SJCRH30 (cell line): ENCODE measurements at regions not wholly inside any gene's neighbourhood (a gene's known extent, or its start where the extent isn't known, plus 50 kb on each side); places are given as distances from the start of the nearest gene placed in this dataset.
A peak's percentile ranks its signal among the peaks of the same experiment; 100 is the strongest.

Source experiments
- DNase-seq, 2 experiments: peaks; one replicate each; pipeline ENCODE4 v3.0.0-alpha.2; 2015 to 2020
- H3K27ac ChIP-seq: fragments of 250-450 bp; sonication (Bioruptor Pico); 2 replicates; pipeline ENCODE4 v1.5.1; 2020; ENCODE audit warnings: mild to moderate bottlenecking, moderate library complexity
- H3K27me3 ChIP-seq: fragments of 250-450 bp; sonication (Bioruptor Pico); 2 replicates; pipeline ENCODE4 v1.5.1; 2020; ENCODE audit warnings: mild to moderate bottlenecking, moderate library complexity
- H3K36me3 ChIP-seq: fragments of 250-450 bp; sonication (Bioruptor Pico); 2 replicates; pipeline ENCODE4 v1.5.1; 2020; ENCODE audit warnings: mild to moderate bottlenecking, moderate library complexity
- H3K4me1 ChIP-seq: fragments of 250-450 bp; sonication (Bioruptor Pico); 2 replicates; pipeline ENCODE4 v1.5.1; 2020; ENCODE audit warnings: mild to moderate bottlenecking, moderate library complexity
- H3K4me3 ChIP-seq: fragments of 250-450 bp; sonication (Bioruptor Pico); 2 replicates; pipeline ENCODE4 v1.5.1; 2020; ENCODE audit warnings: mild to moderate bottlenecking, moderate library complexity
- H3K9me3 ChIP-seq: fragments of 250-450 bp; sonication (Bioruptor Pico); replicated peaks from 2 replicates; pipeline ENCODE4 v1.5.1; 2020; ENCODE audit warnings: mild to moderate bottlenecking, moderate library complexity

DNA sequence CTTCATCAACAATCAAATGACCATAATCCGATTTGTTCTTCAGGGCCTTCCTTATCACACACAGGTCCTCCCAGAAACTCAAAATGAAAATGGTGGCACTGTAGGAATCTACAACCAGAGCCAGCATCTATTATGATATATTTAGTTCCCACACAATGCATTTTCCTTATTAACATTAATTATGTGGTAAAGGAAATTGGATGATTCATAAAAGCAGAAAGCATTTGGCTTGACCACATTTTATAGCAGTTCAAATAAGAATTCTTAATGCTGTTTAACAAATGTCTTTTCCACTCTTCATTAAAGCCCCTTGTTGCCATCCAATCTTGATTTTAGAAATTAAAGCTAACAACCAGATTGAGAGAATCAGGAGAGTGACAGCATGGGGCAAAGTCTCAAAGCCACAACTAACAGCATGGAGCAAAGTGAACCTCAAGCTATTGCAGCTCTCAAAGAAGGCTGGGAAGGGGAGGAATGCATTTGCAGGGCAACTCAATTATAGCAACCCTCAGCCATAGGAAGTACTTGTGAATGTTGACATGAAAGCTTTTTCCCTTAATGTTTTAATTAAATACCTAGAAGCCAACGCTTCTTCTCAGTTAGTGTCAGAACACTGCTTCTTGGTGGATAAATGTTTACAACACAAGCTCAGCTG is 549.1 kb downstream of the NXPH1 start:
- no peak for DNase-seq
- H3K36me3 ChIP-seq = no peaks in the 10 kb centered on the region
- H3K27me3 ChIP-seq = no peaks in the 10 kb centered on the region
- no peak overlapping the region for H3K27ac ChIP-seq
- no peaks in the 10 kb centered on the region for H3K9me3 ChIP-seq
- H3K4me3 ChIP-seq = no peak overlapping the region
- H3K4me1 ChIP-seq = no peaks in the 10 kb centered on the region

- DNase-seq = no peak
- no peaks in the 10 kb centered on the region for H3K36me3 ChIP-seq
- H3K4me1 ChIP-seq = no peaks in the 10 kb centered on the region
- H3K9me3 ChIP-seq = no peaks in the 10 kb centered on the region
- no peak overlapping the region for H3K4me3 ChIP-seq
- H3K27ac ChIP-seq = no peak overlapping the region
- H3K27me3 ChIP-seq = no peaks in the 10 kb centered on the region
Observed at GRCh38 chr7:8985255-8985654, 551.8 kb downstream of the NXPH1 start.

GRCh38 chr7:8988267-8988666 is 554.9 kb downstream of the NXPH1 start:
- Histone ChIP-seq H3K27ac (no peak overlapping the region), H3K27me3 (no peaks in the 10 kb centered on the region), H3K4me1 (no peaks in the 10 kb centered on the region), H3K36me3 (no peaks in the 10 kb centered on the region), H3K4me3 (no peak overlapping the region), H3K9me3 (no peaks in the 10 kb centered on the region)
- DNase-seq = no peak

GRCh38 chr7:8991159-8991558 is 557.8 kb downstream of the NXPH1 start:
- DNase-seq = no peak
- Histone ChIP-seq H3K4me3 (no peak overlapping the region), H3K36me3 (no peaks in the 10 kb centered on the region), H3K4me1 (no peaks in the 10 kb centered on the region), H3K27me3 (no peaks in the 10 kb centered on the region), H3K9me3 (no peaks in the 10 kb centered on the region), H3K27ac (no peak overlapping the region)

GRCh38 chr7:8998762-8999161 is 565.4 kb downstream of the NXPH1 start:
- Histone ChIP-seq H3K4me1 (no peaks in the 10 kb centered on the region), H3K27me3 (no peaks in the 10 kb centered on the region), H3K4me3 (no peak overlapping the region), H3K36me3 (no peaks in the 10 kb centered on the region), H3K27ac (no peak overlapping the region), H3K9me3 (no peaks in the 10 kb centered on the region)
- no peak for DNase-seq

GRCh38 chr7:9013940-9014339 is 580.5 kb downstream of the NXPH1 start:
- Histone ChIP-seq H3K9me3 (0 out of 2 replicates have a peak, but pooled peaks cover 2% of the 10 kb centered on the region), H3K36me3 (no peaks in the 10 kb centered on the region), H3K27me3 (no peaks in the 10 kb centered on the region), H3K4me1 (no peaks in the 10 kb centered on the region), H3K27ac (no peak overlapping the region), H3K4me3 (no peak overlapping the region)
- DNase-seq = no peak

GRCh38 chr7:9017286-9017685 is 583.9 kb downstream of the NXPH1 start:
- Histone ChIP-seq H3K27ac (no peak overlapping the region), H3K4me1 (peaks cover 3% of the 10 kb centered on the region; the same call in 1 of the 2 replicates), H3K4me3 (no peak overlapping the region), H3K36me3 (no peaks in the 10 kb centered on the region), H3K9me3 (no peaks in the 10 kb centered on the region), H3K27me3 (no peaks in the 10 kb centered on the region)
- no peak for DNase-seq

DNA sequence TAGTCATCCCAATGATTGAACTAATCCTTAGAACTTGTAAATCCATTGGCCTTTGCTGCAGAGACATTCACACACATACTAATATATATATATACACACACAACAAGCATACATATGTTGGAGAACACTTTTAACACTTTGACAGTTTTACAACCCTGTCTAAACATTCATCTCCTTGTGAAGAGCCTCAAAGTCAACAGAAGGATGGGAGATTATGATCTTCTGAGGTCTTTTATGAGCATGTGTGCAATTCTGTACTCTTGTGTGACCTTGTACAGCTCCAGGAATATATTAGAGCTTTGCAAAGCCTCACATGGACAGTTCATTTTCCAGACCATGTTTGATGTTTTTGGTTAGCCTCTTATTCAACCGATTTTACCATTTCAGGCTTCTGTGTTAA is 589.0 kb downstream of the NXPH1 start:
- peaks cover 3% of the 10 kb centered on the region; the same call in 1 of the 2 replicates for H3K4me1 ChIP-seq
- H3K4me3 ChIP-seq = no peak overlapping the region
- no peaks in the 10 kb centered on the region for H3K9me3 ChIP-seq
- no peak for DNase-seq
- no peaks in the 10 kb centered on the region for H3K27me3 ChIP-seq
- no peak overlapping the region for H3K27ac ChIP-seq
- no peaks in the 10 kb centered on the region for H3K36me3 ChIP-seq

DNA sequence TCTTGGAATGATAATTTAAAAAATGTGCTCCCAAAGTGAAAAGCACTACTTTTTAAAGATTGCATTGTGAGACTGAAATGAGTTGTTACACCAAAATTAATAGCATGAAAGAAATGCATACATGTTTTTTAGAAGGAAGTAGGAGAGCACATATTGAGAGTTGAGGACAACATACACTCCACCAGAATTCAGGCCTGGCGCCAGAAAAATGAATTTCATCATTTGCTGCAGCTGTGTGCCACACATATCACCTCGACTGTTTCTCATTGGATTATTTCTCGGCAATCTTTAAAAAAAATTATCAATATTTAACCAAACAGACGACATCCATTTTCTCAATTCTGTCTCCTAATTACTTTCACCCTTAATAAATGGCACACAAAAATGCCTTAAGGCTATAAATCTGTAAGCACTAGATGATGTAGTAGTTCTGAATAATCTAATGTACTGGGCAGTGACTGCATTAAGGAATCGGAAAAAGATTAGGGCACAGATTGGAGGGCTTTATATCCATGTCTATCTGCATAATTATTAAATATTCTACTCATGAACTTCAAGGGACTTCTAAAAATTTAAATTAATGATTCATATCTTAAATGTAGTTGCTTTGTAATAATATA is 590.4 kb downstream of the NXPH1 start:
- peaks cover 3% of the 10 kb centered on the region; the same call in 1 of the 2 replicates for H3K4me1 ChIP-seq
- DNase-seq = no peak
- H3K27me3 ChIP-seq = no peaks in the 10 kb centered on the region
- H3K27ac ChIP-seq = no peak overlapping the region
- no peaks in the 10 kb centered on the region for H3K9me3 ChIP-seq
- no peak overlapping the region for H3K4me3 ChIP-seq
- no peaks in the 10 kb centered on the region for H3K36me3 ChIP-seq

DNA sequence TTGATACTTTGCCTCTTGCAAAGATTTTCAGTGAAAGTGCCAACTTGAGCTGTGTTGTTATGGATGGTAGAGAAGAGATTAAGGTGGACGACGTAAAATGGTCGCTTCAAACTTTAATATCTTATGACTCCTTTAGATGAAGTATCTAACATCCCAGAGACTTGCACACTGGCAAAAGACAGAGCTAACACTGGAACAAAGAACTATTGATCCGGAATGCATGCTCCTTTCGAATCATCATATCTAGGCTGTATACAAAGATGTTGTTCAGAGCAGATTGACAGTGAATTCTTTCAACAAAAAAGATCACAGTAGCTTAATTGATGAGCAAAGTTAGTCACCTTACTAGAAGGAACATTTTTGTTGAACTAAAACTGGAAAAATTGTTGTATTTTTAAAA is 592.7 kb downstream of the NXPH1 start:
- H3K36me3 ChIP-seq = no peaks in the 10 kb centered on the region
- H3K27ac ChIP-seq = no peak overlapping the region
- H3K9me3 ChIP-seq = no peaks in the 10 kb centered on the region
- no peaks in the 10 kb centered on the region for H3K27me3 ChIP-seq
- DNase-seq = no peak
- no peak overlapping the region for H3K4me3 ChIP-seq
- H3K4me1 ChIP-seq = peaks cover 8% of the 10 kb centered on the region

GRCh38 chr7:9028012-9028411 is 594.6 kb downstream of the NXPH1 start:
- no peak overlapping the region for H3K4me3 ChIP-seq
- H3K36me3 ChIP-seq = no peaks in the 10 kb centered on the region
- peaks cover 16% of the 10 kb centered on the region for H3K4me1 ChIP-seq
- H3K9me3 ChIP-seq = no peaks in the 10 kb centered on the region
- H3K27ac ChIP-seq = no peak overlapping the region
- no peaks in the 10 kb centered on the region for H3K27me3 ChIP-seq
- no peak for DNase-seq

- no peaks in the 10 kb centered on the region for H3K27me3 ChIP-seq
- no peaks in the 10 kb centered on the region for H3K9me3 ChIP-seq
- peaks cover 16% of the 10 kb centered on the region for H3K4me1 ChIP-seq
- no peaks in the 10 kb centered on the region for H3K36me3 ChIP-seq
- peak overlapping the region; percentile 33; the same call in 1 of the 2 replicates for H3K27ac ChIP-seq
- H3K4me3 ChIP-seq = no peak overlapping the region
- no peak for DNase-seq
Observed at GRCh38 chr7:9029681-9030530, 596.5 kb downstream of the NXPH1 start.

GRCh38 chr7:9030976-9031375 is 597.6 kb downstream of the NXPH1 start:
- H3K9me3 ChIP-seq = no peaks in the 10 kb centered on the region
- peaks cover 16% of the 10 kb centered on the region for H3K4me1 ChIP-seq
- peak; percentile 13 to 64 for DNase-seq
- no peak overlapping the region for H3K4me3 ChIP-seq
- no peaks in the 10 kb centered on the region for H3K36me3 ChIP-seq
- H3K27ac ChIP-seq = peak overlapping the region; percentile 33
- H3K27me3 ChIP-seq = no peaks in the 10 kb centered on the region

DNA sequence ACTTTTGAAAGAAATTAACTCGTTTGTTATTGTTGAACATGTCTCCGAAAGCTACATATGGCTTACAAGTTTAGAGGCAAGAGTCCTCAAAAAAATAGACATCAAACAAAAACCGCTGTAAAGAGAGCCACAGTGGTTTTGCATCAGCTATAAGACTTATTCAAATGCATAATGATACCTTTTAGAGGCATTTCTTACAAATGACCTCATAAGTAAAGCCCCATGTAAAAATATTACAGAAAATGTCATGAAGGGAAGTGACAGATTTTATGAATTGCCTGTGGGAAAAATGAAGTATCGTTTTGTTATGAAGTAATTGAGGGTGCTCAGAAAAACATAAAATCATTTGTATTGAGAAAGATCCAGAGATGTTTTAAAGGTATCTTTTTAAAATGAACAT is 598.0 kb downstream of the NXPH1 start:
- Histone ChIP-seq H3K27ac (peak overlapping the region; percentile 33), H3K4me3 (no peak overlapping the region), H3K36me3 (no peaks in the 10 kb centered on the region), H3K4me1 (peaks cover 16% of the 10 kb centered on the region), H3K9me3 (no peaks in the 10 kb centered on the region), H3K27me3 (no peaks in the 10 kb centered on the region)
- DNase-seq = no peak

GRCh38 chr7:9036080-9036479 is 602.7 kb downstream of the NXPH1 start:
- Histone ChIP-seq H3K4me1 (peaks cover 8% of the 10 kb centered on the region; the same call in 1 of the 2 replicates), H3K27me3 (no peaks in the 10 kb centered on the region), H3K4me3 (no peak overlapping the region), H3K9me3 (no peaks in the 10 kb centered on the region), H3K27ac (no peak overlapping the region), H3K36me3 (no peaks in the 10 kb centered on the region)
- no peak for DNase-seq
